Skeletal muscle tissue (tissue), 3 donors: ENCODE measurements at regions not wholly inside any gene's neighbourhood (a gene's known extent, or its start where the extent isn't known, plus 50 kb on each side); places are given as distances from the start of the nearest gene placed in this dataset.

Experiments used
- H3K27ac ChIP-seq: one replicate; pipeline ENCODE4 v1.7.0; 2013; ENCODE audit warnings: mild to moderate bottlenecking, low read depth, low read length, inconsistent platforms
- H3K27me3 ChIP-seq, 3 donors: one replicate each; pipeline ENCODE4 v1.7.0; 2013; ENCODE audit warnings: low read length in 3 of 3; ENCODE audit not compliant: control insufficient read depth in 3 of 3, insufficient read depth in 3 of 3
- H3K36me3 ChIP-seq, 3 donors: one replicate each; pipeline ENCODE4 v1.7.0; 2013; ENCODE audit warnings: low read length in 3 of 3; ENCODE audit not compliant: control insufficient read depth in 3 of 3, insufficient read depth in 3 of 3
- H3K4me1 ChIP-seq, 3 donors: one replicate each; pipeline ENCODE4 v1.7.0; 2013; ENCODE audit warnings: low read length in 3 of 3, mild to moderate bottlenecking in 3 of 3; ENCODE audit not compliant: control insufficient read depth in 3 of 3, insufficient read depth in 3 of 3
- H3K4me3 ChIP-seq, 3 donors: one replicate each; pipeline ENCODE4 v1.7.0; 2013; ENCODE audit warnings: low read length in 3 of 3
- H3K9ac ChIP-seq, 3 donors: one replicate each; pipeline ENCODE4 v1.7.0; 2013; ENCODE audit warnings: low read length in 3 of 3, mild to moderate bottlenecking in 3 of 3, moderate library complexity in 2 of 3, low read depth in 1 of 3
- H3K9me3 ChIP-seq, 3 donors: one replicate each; pipeline ENCODE4 v1.7.0; 2013; ENCODE audit warnings: low read length in 3 of 3; ENCODE audit not compliant: control insufficient read depth in 3 of 3
- donor health status: Osteomylitis.

GRCh38 chr16:65909310-65910050 is 457.0 kb upstream of the CDH5 start:
- H3K4me3 ChIP-seq = no peak overlapping the region
- peaks cover 0 to 2% (median 0%) of the 10 kb centered on the region in 3 donors for H3K27me3 ChIP-seq
- H3K9me3 ChIP-seq = no peaks in the 10 kb centered on the region
- H3K9ac ChIP-seq = no peak overlapping the region
- no peak overlapping the region for H3K27ac ChIP-seq
- no peaks in the 10 kb centered on the region for H3K36me3 ChIP-seq
- no peaks in the 10 kb centered on the region for H3K4me1 ChIP-seq

- no peaks in the 10 kb centered on the region for H3K36me3 ChIP-seq
- H3K27ac ChIP-seq = no peak overlapping the region
- no peak overlapping the region for H3K4me3 ChIP-seq
- no peaks in the 10 kb centered on the region for H3K9me3 ChIP-seq
- H3K9ac ChIP-seq = no peak overlapping the region
- H3K4me1 ChIP-seq = no peaks in the 10 kb centered on the region
- peaks cover 0 to 4% (median 0%) of the 10 kb centered on the region in 3 donors for H3K27me3 ChIP-seq
Observed at GRCh38 chr16:65908568-65908967, 457.9 kb upstream of the CDH5 start.

- Histone ChIP-seq H3K36me3 (no peaks in the 10 kb centered on the region), H3K4me3 (no peak overlapping the region), H3K4me1 (no peaks in the 10 kb centered on the region), H3K27ac (no peak overlapping the region), H3K9me3 (no peaks in the 10 kb centered on the region), H3K9ac (no peak overlapping the region), H3K27me3 (peaks cover 0 to 4% (median 0%) of the 10 kb centered on the region in 3 donors)
Observed at GRCh38 chr16:65905331-65905730, 461.2 kb upstream of the CDH5 start.

GRCh38 chr16:65896448-65897153 is 469.9 kb upstream of the CDH5 start:
- Histone ChIP-seq H3K9me3 (no peaks in the 10 kb centered on the region), H3K27me3 (no peaks in the 10 kb centered on the region), H3K27ac (no peak overlapping the region), H3K4me1 (no peaks in the 10 kb centered on the region), H3K9ac (no peak overlapping the region), H3K36me3 (no peaks in the 10 kb centered on the region), H3K4me3 (no peak overlapping the region)

GRCh38 chr16:65895906-65896305 is 470.6 kb upstream of the CDH5 start:
- Histone ChIP-seq H3K4me3 (no peak overlapping the region), H3K4me1 (no peaks in the 10 kb centered on the region), H3K27ac (no peak overlapping the region), H3K36me3 (no peaks in the 10 kb centered on the region), H3K27me3 (no peaks in the 10 kb centered on the region), H3K9me3 (no peaks in the 10 kb centered on the region), H3K9ac (no peak overlapping the region)

- Histone ChIP-seq H3K9ac (no peak overlapping the region), H3K36me3 (no peaks in the 10 kb centered on the region), H3K4me3 (no peak overlapping the region)
Observed at GRCh38 chr16:65895486-65895885, 471.0 kb upstream of the CDH5 start.

GRCh38 chr16:65890203-65890602 is 476.3 kb upstream of the CDH5 start:
- Histone ChIP-seq H3K4me1 (no peaks in the 10 kb centered on the region), H3K9ac (no peak overlapping the region), H3K4me3 (no peak overlapping the region), H3K9me3 (no peaks in the 10 kb centered on the region), H3K27ac (no peak overlapping the region), H3K27me3 (no peaks in the 10 kb centered on the region), H3K36me3 (no peaks in the 10 kb centered on the region)

More at GRCh38 chr16:65895486-65895885, 471.0 kb upstream of the CDH5 start:
- H3K27ac ChIP-seq = no peak overlapping the region
- H3K27me3 ChIP-seq = no peaks in the 10 kb centered on the region
- no peaks in the 10 kb centered on the region for H3K9me3 ChIP-seq
- H3K4me1 ChIP-seq = no peaks in the 10 kb centered on the region

GRCh38 chr16:65889533-65889966 is 476.9 kb upstream of the CDH5 start:
- Histone ChIP-seq H3K27me3 (no peaks in the 10 kb centered on the region), H3K4me1 (no peaks in the 10 kb centered on the region), H3K9ac (no peak overlapping the region), H3K27ac (no peak overlapping the region), H3K36me3 (no peaks in the 10 kb centered on the region), H3K4me3 (no peak overlapping the region), H3K9me3 (no peaks in the 10 kb centered on the region)

GRCh38 chr16:65888201-65888600 is 478.3 kb upstream of the CDH5 start:
- Histone ChIP-seq H3K4me1 (no peaks in the 10 kb centered on the region), H3K9ac (no peak overlapping the region), H3K4me3 (no peak overlapping the region), H3K27me3 (peaks cover 0 to 3% (median 0%) of the 10 kb centered on the region in 3 donors), H3K27ac (no peak overlapping the region), H3K36me3 (no peaks in the 10 kb centered on the region), H3K9me3 (no peaks in the 10 kb centered on the region)

- Histone ChIP-seq H3K4me1 (no peaks in the 10 kb centered on the region), H3K4me3 (no peak overlapping the region), H3K9me3 (peaks cover 0 to 3% (median 0%) of the 10 kb centered on the region in 3 donors), H3K27me3 (peaks cover 0 to 3% (median 0%) of the 10 kb centered on the region in 3 donors), H3K9ac (no peak overlapping the region), H3K36me3 (no peaks in the 10 kb centered on the region), H3K27ac (no peak overlapping the region)
Observed at GRCh38 chr16:65884018-65884417, 482.5 kb upstream of the CDH5 start.
